Breast epithelium (tissue), 4 donors: ENCODE measurements at regions not wholly inside any gene's neighbourhood (a gene's known extent, or its start where the extent isn't known, plus 50 kb on each side); places are given as distances from the start of the nearest gene placed in this dataset.

Source experiments
- DNase-seq, 2 donors: peaks; one replicate each; pipeline ENCODE4 v3.0.0-alpha.2; 2019; ENCODE audit warnings: low spot score in 2 of 2
- H3K27ac ChIP-seq, 2 donors: fragments of 200-600 bp; sonication (generic) in 1 of 2; one replicate each; pipeline ENCODE4 v1.5.1; 2016 to 2019; ENCODE audit warnings: mild to moderate bottlenecking in 1 of 2
- H3K27me3 ChIP-seq, 2 donors: fragments of 200-600 bp; sonication (generic) in 1 of 2; one replicate each; pipeline versions ENCODE4 v1.5.1 to v1.6.0; 2017 to 2019; ENCODE audit warnings: control low read depth in 1 of 2, mild to moderate bottlenecking in 1 of 2
- H3K36me3 ChIP-seq: fragments of 200-600 bp; one replicate; pipeline ENCODE4 v1.5.1; 2019
- H3K4me1 ChIP-seq, 2 donors: fragments of 200-600 bp; sonication (generic); one replicate each; pipeline ENCODE4 v1.5.1; 2016 to 2019; ENCODE audit warnings: control low read depth in 1 of 2
- H3K4me3 ChIP-seq, 3 donors: fragments of 200-600 bp; sonication (generic); 1 replicate in 2 of 3; 2 replicates in 1 of 3; pipeline ENCODE4 v1.5.1; 2016 to 2019; ENCODE audit warnings: mild to moderate bottlenecking in 3 of 3, moderate library complexity in 2 of 3
- H3K9me3 ChIP-seq, 2 donors: fragments of 200-600 bp; sonication (generic) in 1 of 2; one replicate each; pipeline ENCODE4 v1.5.1; 2016 to 2019; ENCODE audit warnings: control low read depth in 1 of 2
- POLR2A ChIP-seq: fragments of 450-650 bp; IDR thresholded peaks from one replicate; pipeline ENCODE4 v1.6.1; 2016; ENCODE audit warnings: antibody characterized with exemption, mild to moderate bottlenecking, moderate library complexity
- POLR2AphosphoS5 ChIP-seq, 3 donors: sonication (generic); formaldehyde crosslinking; IDR thresholded peaks; one replicate each; pipeline ENCODE4 v1.6.1; 2017; ENCODE audit warnings: antibody characterized with exemption in 3 of 3
- intact Hi-C: fragments of 100-400 bp; cut with DNase I; formaldehyde crosslinking; loops from one replicate; pipeline ENCODE4 v1.15.1; 2023; ENCODE audit warnings: low total_unique reads
- TF ChIP-seq, protein P1 (sequence below), 3 donors: fragments of 450-650 bp; IDR thresholded peaks; one replicate each; pipeline ENCODE4 v1.5.1; 2016 to 2017; ENCODE audit warnings: antibody characterized with exemption in 3 of 3, mild to moderate bottlenecking in 3 of 3, moderate library complexity in 3 of 3

- no peaks in the 10 kb centered on the region for H3K9me3 ChIP-seq
- DNase-seq = no peak
- H3K27me3 ChIP-seq = peaks cover 0 to 12% of the 10 kb centered on the region in 2 donors
- intact Hi-C loops = loop anchor here (10.0 kb wide), 2 partner anchors 109 to 279 kb away; no protein-coding TSS in a partner anchor
- TF ChIP-seq POLR2AphosphoS5 (IDR thresholded peaks at IDR 0.05) (no peak), POLR2A (no peak)
- TF ChIP-seq, protein P1, sequence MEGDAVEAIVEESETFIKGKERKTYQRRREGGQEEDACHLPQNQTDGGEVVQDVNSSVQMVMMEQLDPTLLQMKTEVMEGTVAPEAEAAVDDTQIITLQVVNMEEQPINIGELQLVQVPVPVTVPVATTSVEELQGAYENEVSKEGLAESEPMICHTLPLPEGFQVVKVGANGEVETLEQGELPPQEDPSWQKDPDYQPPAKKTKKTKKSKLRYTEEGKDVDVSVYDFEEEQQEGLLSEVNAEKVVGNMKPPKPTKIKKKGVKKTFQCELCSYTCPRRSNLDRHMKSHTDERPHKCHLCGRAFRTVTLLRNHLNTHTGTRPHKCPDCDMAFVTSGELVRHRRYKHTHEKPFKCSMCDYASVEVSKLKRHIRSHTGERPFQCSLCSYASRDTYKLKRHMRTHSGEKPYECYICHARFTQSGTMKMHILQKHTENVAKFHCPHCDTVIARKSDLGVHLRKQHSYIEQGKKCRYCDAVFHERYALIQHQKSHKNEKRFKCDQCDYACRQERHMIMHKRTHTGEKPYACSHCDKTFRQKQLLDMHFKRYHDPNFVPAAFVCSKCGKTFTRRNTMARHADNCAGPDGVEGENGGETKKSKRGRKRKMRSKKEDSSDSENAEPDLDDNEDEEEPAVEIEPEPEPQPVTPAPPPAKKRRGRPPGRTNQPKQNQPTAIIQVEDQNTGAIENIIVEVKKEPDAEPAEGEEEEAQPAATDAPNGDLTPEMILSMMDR (IDR thresholded peaks at IDR 0.05) = no peak
- H3K36me3 ChIP-seq = no peaks in the 10 kb centered on the region
- peak overlapping the region; percentile 31 to 66 (median 41) for H3K4me3 ChIP-seq
- H3K4me1 ChIP-seq = no peaks in the 10 kb centered on the region
- no peak overlapping the region for H3K27ac ChIP-seq
Observed at GRCh38 chr15:31483053-31483985, 156.7 kb downstream of the KLF13 start.

DNA sequence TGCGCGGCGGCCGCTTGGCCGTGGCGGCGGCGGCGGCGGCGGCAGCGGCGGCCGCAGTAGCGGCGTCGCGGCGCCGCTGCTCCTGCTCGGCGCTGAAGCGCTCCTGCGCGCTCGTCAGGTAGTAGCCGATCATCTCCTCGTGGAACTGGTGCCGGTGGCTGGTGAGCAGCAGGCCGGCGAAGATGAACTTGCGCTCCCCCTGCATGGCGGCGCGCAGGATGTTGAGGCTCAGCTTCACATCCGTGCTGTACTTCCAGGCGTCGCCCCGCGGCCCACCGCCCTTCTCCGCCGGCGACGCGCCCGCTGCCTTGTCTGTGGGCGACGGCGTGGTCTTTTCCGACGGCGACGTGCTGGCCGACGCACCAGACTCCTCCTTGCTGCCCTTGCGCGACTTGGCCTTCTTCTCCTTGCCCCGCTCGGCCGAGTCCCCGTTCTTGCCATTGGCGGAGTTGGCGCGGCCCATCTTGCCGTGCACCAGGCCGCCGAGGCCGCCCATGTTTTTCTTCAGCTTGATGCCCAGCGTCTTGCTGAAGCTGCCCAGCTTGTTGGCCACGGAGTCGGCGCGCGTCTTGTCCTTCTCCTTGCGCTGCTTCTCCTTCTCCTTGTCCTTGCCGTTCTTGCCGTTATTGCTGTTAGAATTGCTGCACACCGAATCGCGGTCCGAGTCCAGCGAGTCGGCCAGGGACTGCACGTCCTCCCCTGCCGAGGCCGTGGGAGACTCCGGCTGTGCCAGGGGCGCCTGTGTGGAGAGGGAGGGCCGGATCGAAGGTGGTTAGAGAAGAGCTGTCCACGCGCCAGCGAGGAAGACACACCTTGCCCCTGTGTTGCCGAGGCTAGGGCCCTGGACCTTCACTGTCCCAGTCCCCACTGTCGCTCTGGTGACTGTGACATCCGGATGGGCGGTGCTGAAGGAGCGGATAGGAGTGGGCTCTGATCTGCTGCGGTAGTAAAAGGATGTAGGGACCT is 157.6 kb downstream of the KLF13 start:
- H3K9me3 ChIP-seq = no peaks in the 10 kb centered on the region
- intact Hi-C loops = loop anchor here (10.0 kb wide), 2 partner anchors 109 to 279 kb away; no protein-coding TSS in a partner anchor
- H3K4me1 ChIP-seq = no peaks in the 10 kb centered on the region
- H3K36me3 ChIP-seq = no peaks in the 10 kb centered on the region
- DNase-seq = peak in 1 of 2 donors; percentile 12
- no peak overlapping the region for H3K27ac ChIP-seq
- H3K27me3 ChIP-seq = peaks cover 0 to 12% of the 10 kb centered on the region in 2 donors
- TF ChIP-seq POLR2A (no peak), POLR2AphosphoS5 (IDR thresholded peaks at IDR 0.05) (no peak)
- TF ChIP-seq, protein P1 (IDR thresholded peaks at IDR 0.05) = no peak
- H3K4me3 ChIP-seq = peak overlapping the region in 1 of 3 donors; percentile 66

DNA sequence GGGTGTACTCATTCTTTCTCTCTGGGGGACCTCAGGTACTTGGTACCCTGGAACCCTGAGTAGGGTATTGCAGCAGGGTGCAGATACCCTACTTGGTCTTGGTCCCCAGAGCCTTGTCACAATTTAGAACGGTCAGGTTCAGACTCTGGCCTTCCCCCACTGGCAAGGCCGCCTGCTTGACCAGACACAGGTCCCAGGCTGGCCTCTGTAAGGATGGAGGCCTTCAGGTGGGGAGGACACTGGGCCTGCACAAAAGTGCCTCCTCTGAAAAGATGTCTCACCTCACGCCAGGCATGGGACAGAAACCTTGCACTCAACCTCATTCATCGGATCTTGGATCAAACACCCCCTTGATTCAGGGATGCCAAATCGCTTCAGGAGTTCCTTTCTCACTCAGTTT is 158.4 kb downstream of the KLF13 start:
- no peak for DNase-seq
- Histone ChIP-seq H3K27ac (no peak overlapping the region), H3K9me3 (no peaks in the 10 kb centered on the region), H3K4me3 (no peak overlapping the region), H3K36me3 (no peaks in the 10 kb centered on the region), H3K4me1 (peaks cover 0 to 2% of the 10 kb centered on the region in 2 donors), H3K27me3 (peaks cover 0 to 12% of the 10 kb centered on the region in 2 donors)
- no peak for TF ChIP-seq POLR2AphosphoS5 (IDR thresholded peaks at IDR 0.05)
- TF ChIP-seq, protein P1 (IDR thresholded peaks at IDR 0.05) = no peak
- no peak for TF ChIP-seq POLR2A
- intact Hi-C loops = loop anchor here (10.0 kb wide), 2 partner anchors 110 to 280 kb away; no protein-coding TSS in a partner anchor

GRCh38 chr15:31485431-31485830 is 158.8 kb downstream of the KLF13 start:
- no peak for DNase-seq
- Histone ChIP-seq H3K36me3 (no peaks in the 10 kb centered on the region), H3K4me1 (peaks cover 0 to 3% of the 10 kb centered on the region in 2 donors), H3K27ac (no peak overlapping the region), H3K9me3 (no peaks in the 10 kb centered on the region), H3K27me3 (peaks cover 0 to 12% of the 10 kb centered on the region in 2 donors), H3K4me3 (no peak overlapping the region)
- intact Hi-C loops = loop anchor here (10.0 kb wide), 2 partner anchors 111 to 281 kb away; no protein-coding TSS in a partner anchor
- TF ChIP-seq, protein P1 (IDR thresholded peaks at IDR 0.05) = no peak
- TF ChIP-seq POLR2A = no peak
